ENCODE measurements at regions not wholly inside any gene's neighbourhood (a gene's known extent, or its start where the extent isn't known, plus 50 kb on each side); places are given as distances from the start of the nearest gene placed in this dataset.

- TF ChIP-seq, protein P1, sequence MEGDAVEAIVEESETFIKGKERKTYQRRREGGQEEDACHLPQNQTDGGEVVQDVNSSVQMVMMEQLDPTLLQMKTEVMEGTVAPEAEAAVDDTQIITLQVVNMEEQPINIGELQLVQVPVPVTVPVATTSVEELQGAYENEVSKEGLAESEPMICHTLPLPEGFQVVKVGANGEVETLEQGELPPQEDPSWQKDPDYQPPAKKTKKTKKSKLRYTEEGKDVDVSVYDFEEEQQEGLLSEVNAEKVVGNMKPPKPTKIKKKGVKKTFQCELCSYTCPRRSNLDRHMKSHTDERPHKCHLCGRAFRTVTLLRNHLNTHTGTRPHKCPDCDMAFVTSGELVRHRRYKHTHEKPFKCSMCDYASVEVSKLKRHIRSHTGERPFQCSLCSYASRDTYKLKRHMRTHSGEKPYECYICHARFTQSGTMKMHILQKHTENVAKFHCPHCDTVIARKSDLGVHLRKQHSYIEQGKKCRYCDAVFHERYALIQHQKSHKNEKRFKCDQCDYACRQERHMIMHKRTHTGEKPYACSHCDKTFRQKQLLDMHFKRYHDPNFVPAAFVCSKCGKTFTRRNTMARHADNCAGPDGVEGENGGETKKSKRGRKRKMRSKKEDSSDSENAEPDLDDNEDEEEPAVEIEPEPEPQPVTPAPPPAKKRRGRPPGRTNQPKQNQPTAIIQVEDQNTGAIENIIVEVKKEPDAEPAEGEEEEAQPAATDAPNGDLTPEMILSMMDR (IDR thresholded peaks at IDR 0.05), result no peak
- TF ChIP-seq POLR2A (IDR thresholded peaks at IDR 0.05), result no peak
These were observed 114.6 kb upstream of the MED13 start for GRCh38 chr17:62179525-62180161.

Data from heart left ventricle (tissue), 13 donors.